GM12875 (cell line): ENCODE measurements at regions not wholly inside any gene's neighbourhood (a gene's known extent, or its start where the extent isn't known, plus 50 kb on each side); places are given as distances from the start of the nearest gene placed in this dataset.

ENCODE experiments used
- H3K4me3 ChIP-seq: one replicate; pipeline ENCODE4 v1.5.1; 2011; ENCODE audit warnings: low read depth, low read length, control low read depth
- TF ChIP-seq, protein P1 (sequence below): IDR thresholded peaks from 2 replicates; pipeline ENCODE4 v1.5.1; 2011; ENCODE audit warnings: low read depth, mild to moderate bottlenecking, control low read depth, inconsistent platforms, low read length, moderate library complexity, borderline replicate concordance; ENCODE audit not compliant: insufficient read depth

GRCh38 chr12:131589221-131589897, 121.5 kb upstream of the SFSWAP start:
- H3K4me3 ChIP-seq, result no peak overlapping the region
- TF ChIP-seq, protein P1, sequence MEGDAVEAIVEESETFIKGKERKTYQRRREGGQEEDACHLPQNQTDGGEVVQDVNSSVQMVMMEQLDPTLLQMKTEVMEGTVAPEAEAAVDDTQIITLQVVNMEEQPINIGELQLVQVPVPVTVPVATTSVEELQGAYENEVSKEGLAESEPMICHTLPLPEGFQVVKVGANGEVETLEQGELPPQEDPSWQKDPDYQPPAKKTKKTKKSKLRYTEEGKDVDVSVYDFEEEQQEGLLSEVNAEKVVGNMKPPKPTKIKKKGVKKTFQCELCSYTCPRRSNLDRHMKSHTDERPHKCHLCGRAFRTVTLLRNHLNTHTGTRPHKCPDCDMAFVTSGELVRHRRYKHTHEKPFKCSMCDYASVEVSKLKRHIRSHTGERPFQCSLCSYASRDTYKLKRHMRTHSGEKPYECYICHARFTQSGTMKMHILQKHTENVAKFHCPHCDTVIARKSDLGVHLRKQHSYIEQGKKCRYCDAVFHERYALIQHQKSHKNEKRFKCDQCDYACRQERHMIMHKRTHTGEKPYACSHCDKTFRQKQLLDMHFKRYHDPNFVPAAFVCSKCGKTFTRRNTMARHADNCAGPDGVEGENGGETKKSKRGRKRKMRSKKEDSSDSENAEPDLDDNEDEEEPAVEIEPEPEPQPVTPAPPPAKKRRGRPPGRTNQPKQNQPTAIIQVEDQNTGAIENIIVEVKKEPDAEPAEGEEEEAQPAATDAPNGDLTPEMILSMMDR, result no peak

DNA sequence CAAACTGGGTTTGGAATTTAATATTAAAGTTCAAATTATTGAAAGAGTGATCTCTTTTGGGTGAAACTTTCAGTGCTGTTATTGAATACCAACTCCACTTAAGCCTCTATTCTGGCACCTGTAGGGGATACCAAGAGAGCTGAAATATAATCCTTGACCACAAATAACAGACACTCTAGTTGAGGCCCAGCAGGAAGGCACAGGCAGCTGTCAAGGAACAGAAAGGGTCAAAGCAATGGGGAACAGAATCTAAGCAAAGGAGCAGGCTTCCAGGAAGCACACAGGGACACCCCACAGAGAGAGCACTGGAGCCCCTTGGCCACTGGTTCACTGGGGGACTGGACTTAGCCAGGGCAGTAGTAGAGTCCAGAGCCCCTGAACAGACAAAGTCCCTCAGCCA, 120.9 kb upstream of the SFSWAP start:
- TF ChIP-seq, protein P1, result no peak
- H3K4me3 ChIP-seq, result no peak overlapping the region

DNA sequence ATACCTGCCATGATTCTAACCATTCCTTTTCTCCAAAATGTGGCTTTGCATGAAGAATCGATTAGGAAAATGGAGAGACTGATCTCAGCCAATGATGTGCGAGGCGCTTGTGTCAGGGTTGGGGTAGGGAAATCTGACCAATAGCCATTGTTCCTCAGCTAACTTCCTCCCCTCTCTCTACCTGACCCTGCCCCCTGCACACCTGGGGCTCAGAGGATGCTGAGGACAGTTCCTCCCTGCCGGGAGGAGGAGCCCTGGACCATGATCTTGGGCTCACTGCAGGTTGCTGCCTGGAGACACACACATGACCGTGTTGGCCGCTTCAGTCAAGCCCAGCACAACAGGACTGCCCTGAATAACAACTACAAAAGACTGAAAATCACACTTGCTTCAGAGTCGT, 119.8 kb upstream of the SFSWAP start:
- TF ChIP-seq, protein P1, result no peak

GRCh38 chr12:131591714-131592709, 118.9 kb upstream of the SFSWAP start:
- TF ChIP-seq, protein P1, result no peak
- H3K4me3 ChIP-seq, result no peak overlapping the region

More for the DNA sequence above, 119.8 kb upstream of the SFSWAP start:
- no peak overlapping the region for H3K4me3 ChIP-seq

DNA sequence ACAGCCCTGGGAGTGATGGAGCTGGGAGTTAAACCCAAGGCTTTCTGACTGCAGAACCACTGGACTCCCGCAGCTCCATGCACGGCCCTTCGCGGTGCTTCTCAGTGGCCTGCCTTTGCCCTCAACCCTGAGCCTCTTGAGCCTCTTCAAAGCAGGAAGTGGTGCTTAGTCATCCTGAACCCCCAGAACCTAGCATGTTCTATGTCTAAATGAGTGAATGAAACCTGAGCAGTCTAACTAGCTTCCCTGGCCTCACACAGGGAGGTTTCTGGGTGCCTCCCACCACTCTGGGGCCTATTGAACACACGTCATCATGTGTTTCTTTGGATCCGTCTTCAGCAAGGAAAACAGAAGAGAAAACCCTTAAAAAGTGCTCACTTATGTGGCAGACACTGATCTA, 117.9 kb upstream of the SFSWAP start:
- H3K4me3 ChIP-seq, result no peak overlapping the region
- TF ChIP-seq, protein P1, result no peak

- TF ChIP-seq, protein P1, result no peak
- no peak overlapping the region for H3K4me3 ChIP-seq
These were observed 117.5 kb upstream of the SFSWAP start for GRCh38 chr12:131593406-131593805.

DNA sequence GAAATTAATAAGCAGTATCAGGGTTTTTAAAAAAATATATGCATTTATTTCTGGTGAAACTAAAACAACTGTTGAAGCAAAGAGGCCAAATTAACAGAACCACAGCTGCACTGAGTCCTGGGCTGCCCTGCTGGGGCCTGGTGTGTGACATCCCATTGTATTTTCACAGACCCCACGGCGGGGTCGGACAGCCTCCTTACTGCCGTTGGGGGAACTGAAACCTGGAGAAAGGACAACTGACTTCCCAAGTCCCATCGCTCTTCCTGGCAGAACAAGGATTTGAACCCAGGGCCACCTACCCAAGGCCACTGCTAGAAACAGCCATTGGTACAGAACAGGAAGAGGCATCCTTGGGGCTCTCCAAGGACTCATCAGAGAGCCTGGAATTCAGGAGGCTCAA, 114.8 kb upstream of the SFSWAP start:
- no peak overlapping the region for H3K4me3 ChIP-seq
- TF ChIP-seq, protein P1, result no peak
